IMR-90 (cell line): ENCODE measurements at regions not wholly inside any gene's neighbourhood (a gene's known extent, or its start where the extent isn't known, plus 50 kb on each side); places are given as distances from the start of the nearest gene placed in this dataset.

Experiments
- MXI1 ChIP-seq: IDR thresholded peaks from 2 replicates; pipeline ENCODE4 v1.6.1; 2012; ENCODE audit warnings: low read depth, mild to moderate bottlenecking, low read length, moderate library complexity, borderline replicate concordance
- POLR2A ChIP-seq: IDR thresholded peaks from 2 replicates; pipeline ENCODE4 v1.6.1; 2012; ENCODE audit warnings: mild to moderate bottlenecking, low read depth, low read length

DNA sequence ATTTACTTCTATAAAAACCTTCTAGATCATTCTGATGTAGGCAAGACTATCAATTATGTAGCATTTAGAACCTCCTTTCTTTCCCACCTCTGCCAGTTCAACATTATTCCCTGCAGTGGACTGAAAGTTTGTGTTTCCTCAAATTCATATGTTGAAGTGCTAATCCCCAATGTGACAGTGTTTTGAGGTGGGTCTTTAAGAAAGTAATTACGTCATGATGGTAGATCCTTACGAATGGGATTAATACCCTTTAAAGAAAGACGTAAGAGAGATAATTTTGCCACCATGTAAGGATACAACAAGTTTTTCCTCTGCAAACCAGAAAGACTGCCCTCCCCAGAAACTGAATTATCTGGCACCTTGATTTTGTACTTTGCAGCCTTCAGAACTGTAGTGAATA lies 1489.7 kb upstream of the SEL1L start:
- TF ChIP-seq MXI1 (no peak), POLR2A (no peak)
